HG03565 (cell line): ENCODE measurements at regions not wholly inside any gene's neighbourhood (a gene's known extent, or its start where the extent isn't known, plus 50 kb on each side); places are given as distances from the start of the nearest gene placed in this dataset.
"Not testable (repeated sequence)": the region's sequence is repeated elsewhere in the genome, so short reads cannot be mapped to it uniquely, and the experiment has no call there.

Experiments
- ATAC-seq: cut with Tn5 transposase; IDR thresholded peaks from one replicate; pipeline ENCODE4 v1.9.1; 2021; ENCODE audit warnings: mild to moderate bottlenecking, moderate library complexity; ENCODE audit not compliant: unreplicated experiment

- no peak for ATAC-seq
Observed at GRCh38 chr13:78098249-78098648, 179.6 kb upstream of the EDNRB start.

- no peak for ATAC-seq
Observed at GRCh38 chr13:78096221-78096620, 177.6 kb upstream of the EDNRB start.

GRCh38 chr13:78087966-78088678 lies 169.5 kb upstream of the EDNRB start:
- no peak for ATAC-seq

- no peak for ATAC-seq
Observed at GRCh38 chr13:78085434-78086225, 167.0 kb upstream of the EDNRB start.

GRCh38 chr13:78084401-78084800 lies 165.8 kb upstream of the EDNRB start:
- ATAC-seq = no peak

GRCh38 chr13:78078168-78078567 lies 159.5 kb upstream of the EDNRB start:
- no peak for ATAC-seq

- no peak for ATAC-seq
Observed at GRCh38 chr13:78067290-78067689, 148.7 kb upstream of the EDNRB start.

GRCh38 chr13:78065141-78065540 lies 146.5 kb upstream of the EDNRB start:
- ATAC-seq = no peak

GRCh38 chr13:78061806-78062205 lies 143.2 kb upstream of the EDNRB start:
- ATAC-seq = no peak

GRCh38 chr13:78060966-78061365 lies 142.3 kb upstream of the EDNRB start:
- ATAC-seq = no peak

- not testable (repeated sequence) for ATAC-seq
Observed at GRCh38 chr13:78056865-78057264, 138.2 kb upstream of the EDNRB start.

- ATAC-seq = no peak
Observed at GRCh38 chr13:78054157-78054556, 135.5 kb upstream of the EDNRB start.

GRCh38 chr13:78047151-78047550 lies 128.5 kb upstream of the EDNRB start:
- no peak for ATAC-seq

GRCh38 chr13:78046331-78046730 lies 127.7 kb upstream of the EDNRB start:
- ATAC-seq = peak; percentile 72

- no peak for ATAC-seq
Observed at GRCh38 chr13:78045916-78046315, 127.3 kb upstream of the EDNRB start.

GRCh38 chr13:78041366-78041765 lies 122.7 kb upstream of the EDNRB start:
- ATAC-seq = not testable (repeated sequence)

- ATAC-seq = no peak
Observed at GRCh38 chr13:78040205-78040830, 121.7 kb upstream of the EDNRB start.

GRCh38 chr13:78036841-78037240 lies 118.2 kb upstream of the EDNRB start:
- no peak for ATAC-seq

GRCh38 chr13:78035500-78035899 lies 116.9 kb upstream of the EDNRB start:
- ATAC-seq = no peak

- ATAC-seq = no peak
Observed at GRCh38 chr13:78033509-78033908, 114.9 kb upstream of the EDNRB start.

- no peak for ATAC-seq
Observed at GRCh38 chr13:78032132-78032531, 113.5 kb upstream of the EDNRB start.

GRCh38 chr13:78030341-78030896 lies 111.8 kb upstream of the EDNRB start:
- no peak for ATAC-seq
